ENCODE measurements at regions not wholly inside any gene's neighbourhood (a gene's known extent, or its start where the extent isn't known, plus 50 kb on each side); places are given as distances from the start of the nearest gene placed in this dataset.

DNA sequence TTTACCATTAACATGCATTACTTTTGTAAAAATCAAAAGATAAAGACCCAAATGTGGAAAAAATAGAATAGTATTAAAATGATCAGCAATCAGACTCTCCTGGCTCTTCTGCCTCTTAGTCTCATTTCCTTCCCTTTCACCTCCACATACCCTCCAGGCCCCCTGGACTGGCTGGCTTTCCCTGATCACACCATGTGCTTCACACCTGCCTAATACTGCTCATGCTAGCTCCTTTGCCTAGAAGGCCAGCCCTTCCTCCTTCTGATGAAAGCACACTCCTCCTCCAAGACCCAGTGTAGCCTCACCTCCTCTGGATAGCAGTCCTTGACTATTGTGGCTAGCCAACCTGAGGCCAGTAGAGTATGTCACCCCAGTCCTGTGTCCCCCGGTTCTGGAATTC lies 182.0 kb upstream of the HEY2 start:
- H3K4me1 Mint-ChIP-seq = peaks cover 10% of the 10 kb centered on the region
- ChIA-PET CTCF (no interaction called here), POLR2A (no interaction called here)
- H3K27ac Mint-ChIP-seq = no peak overlapping the region
- peaks cover 3% of the 10 kb centered on the region; the same call in 1 of the 2 replicates for H3K9me3 Mint-ChIP-seq
- no peaks in the 10 kb centered on the region; the same call in 1 of the 2 replicates for H3K27me3 Mint-ChIP-seq (ENCODE audit: low read depth)
- H3K4me3 Mint-ChIP-seq = no peak overlapping the region
- H3K36me3 Mint-ChIP-seq = no peaks in the 10 kb centered on the region
- TF ChIP-seq, protein P1, sequence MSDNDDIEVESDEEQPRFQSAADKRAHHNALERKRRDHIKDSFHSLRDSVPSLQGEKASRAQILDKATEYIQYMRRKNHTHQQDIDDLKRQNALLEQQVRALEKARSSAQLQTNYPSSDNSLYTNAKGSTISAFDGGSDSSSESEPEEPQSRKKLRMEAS (CRISPR knock-in tag; IDR thresholded peaks at IDR 0.05) = no peak
- TF ChIP-seq, protein P2, sequence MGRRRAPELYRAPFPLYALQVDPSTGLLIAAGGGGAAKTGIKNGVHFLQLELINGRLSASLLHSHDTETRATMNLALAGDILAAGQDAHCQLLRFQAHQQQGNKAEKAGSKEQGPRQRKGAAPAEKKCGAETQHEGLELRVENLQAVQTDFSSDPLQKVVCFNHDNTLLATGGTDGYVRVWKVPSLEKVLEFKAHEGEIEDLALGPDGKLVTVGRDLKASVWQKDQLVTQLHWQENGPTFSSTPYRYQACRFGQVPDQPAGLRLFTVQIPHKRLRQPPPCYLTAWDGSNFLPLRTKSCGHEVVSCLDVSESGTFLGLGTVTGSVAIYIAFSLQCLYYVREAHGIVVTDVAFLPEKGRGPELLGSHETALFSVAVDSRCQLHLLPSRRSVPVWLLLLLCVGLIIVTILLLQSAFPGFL (CRISPR knock-in tag; IDR thresholded peaks at IDR 0.05; ENCODE audit: borderline replicate concordance) = no peak
- TF ChIP-seq USF2 (CRISPR knock-in tag; IDR thresholded peaks at IDR 0.05) = no peak
- no peak for TF ChIP-seq STAT6 (CRISPR knock-in tag; conservative IDR thresholded peaks at IDR 0.05; ENCODE audit: low read depth)
- no peak for TF ChIP-seq ATF1 (CRISPR knock-in tag; IDR thresholded peaks at IDR 0.05)
- TF ChIP-seq NFYB (CRISPR knock-in tag; conservative IDR thresholded peaks at IDR 0.05; ENCODE audit: low read depth) = no peak
- no peak for TF ChIP-seq ZNF396 (CRISPR knock-in tag; IDR thresholded peaks at IDR 0.05; ENCODE audit: borderline replicate concordance)
- TF ChIP-seq, protein P3, sequence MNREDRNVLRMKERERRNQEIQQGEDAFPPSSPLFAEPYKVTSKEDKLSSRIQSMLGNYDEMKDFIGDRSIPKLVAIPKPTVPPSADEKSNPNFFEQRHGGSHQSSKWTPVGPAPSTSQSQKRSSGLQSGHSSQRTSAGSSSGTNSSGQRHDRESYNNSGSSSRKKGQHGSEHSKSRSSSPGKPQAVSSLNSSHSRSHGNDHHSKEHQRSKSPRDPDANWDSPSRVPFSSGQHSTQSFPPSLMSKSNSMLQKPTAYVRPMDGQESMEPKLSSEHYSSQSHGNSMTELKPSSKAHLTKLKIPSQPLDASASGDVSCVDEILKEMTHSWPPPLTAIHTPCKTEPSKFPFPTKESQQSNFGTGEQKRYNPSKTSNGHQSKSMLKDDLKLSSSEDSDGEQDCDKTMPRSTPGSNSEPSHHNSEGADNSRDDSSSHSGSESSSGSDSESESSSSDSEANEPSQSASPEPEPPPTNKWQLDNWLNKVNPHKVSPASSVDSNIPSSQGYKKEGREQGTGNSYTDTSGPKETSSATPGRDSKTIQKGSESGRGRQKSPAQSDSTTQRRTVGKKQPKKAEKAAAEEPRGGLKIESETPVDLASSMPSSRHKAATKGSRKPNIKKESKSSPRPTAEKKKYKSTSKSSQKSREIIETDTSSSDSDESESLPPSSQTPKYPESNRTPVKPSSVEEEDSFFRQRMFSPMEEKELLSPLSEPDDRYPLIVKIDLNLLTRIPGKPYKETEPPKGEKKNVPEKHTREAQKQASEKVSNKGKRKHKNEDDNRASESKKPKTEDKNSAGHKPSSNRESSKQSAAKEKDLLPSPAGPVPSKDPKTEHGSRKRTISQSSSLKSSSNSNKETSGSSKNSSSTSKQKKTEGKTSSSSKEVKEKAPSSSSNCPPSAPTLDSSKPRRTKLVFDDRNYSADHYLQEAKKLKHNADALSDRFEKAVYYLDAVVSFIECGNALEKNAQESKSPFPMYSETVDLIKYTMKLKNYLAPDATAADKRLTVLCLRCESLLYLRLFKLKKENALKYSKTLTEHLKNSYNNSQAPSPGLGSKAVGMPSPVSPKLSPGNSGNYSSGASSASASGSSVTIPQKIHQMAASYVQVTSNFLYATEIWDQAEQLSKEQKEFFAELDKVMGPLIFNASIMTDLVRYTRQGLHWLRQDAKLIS (CRISPR knock-in tag; IDR thresholded peaks at IDR 0.05; ENCODE audit: borderline replicate concordance) = no peak
- no peak for TF ChIP-seq ZNF232 (CRISPR knock-in tag; IDR thresholded peaks at IDR 0.05)
- no peak for TF ChIP-seq MXD4 (CRISPR knock-in tag; IDR thresholded peaks at IDR 0.05; ENCODE audit: borderline replicate concordance)
- no peak for TF ChIP-seq SMAD3 (CRISPR knock-in tag; IDR thresholded peaks at IDR 0.05; ENCODE audit: borderline replicate concordance)
- no peak for TF ChIP-seq ZNF281 (CRISPR knock-in tag; IDR thresholded peaks at IDR 0.05)
- TF ChIP-seq RELA (CRISPR knock-in tag; IDR thresholded peaks at IDR 0.05; ENCODE audit: borderline replicate concordance) = no peak
- no peak for TF ChIP-seq ERG (CRISPR knock-in tag; IDR thresholded peaks at IDR 0.05)
- DNase-seq (ENCODE audit: low spot score) = no peak
- ATAC-seq = no peak

Measured in WTC11 (cell line).